ENCODE measurements at regions not wholly inside any gene's neighbourhood (a gene's known extent, or its start where the extent isn't known, plus 50 kb on each side); places are given as distances from the start of the nearest gene placed in this dataset.

- no peak for TF ChIP-seq RAD21 (IDR thresholded peaks at IDR 0.05; ENCODE audit: low read depth)
- no peak for TF ChIP-seq EP300 (IDR thresholded peaks at IDR 0.05; ENCODE audit: borderline replicate concordance)
- TF ChIP-seq USF1 (IDR thresholded peaks at IDR 0.05) = no peak
- no peak for TF ChIP-seq REST (IDR thresholded peaks at IDR 0.05; ENCODE audit: low read depth)
- TF ChIP-seq YY1 (IDR thresholded peaks at IDR 0.05; ENCODE audit: low read depth) = no peak
- TF ChIP-seq FOXM1 (IDR thresholded peaks at IDR 0.05; ENCODE audit: borderline replicate concordance, low read depth) = no peak
- no peak for TF ChIP-seq TCF12 (IDR thresholded peaks at IDR 0.05; ENCODE audit: low read depth)
- TF ChIP-seq TAF1 (IDR thresholded peaks at IDR 0.05; ENCODE audit: low read depth) = no peak
- no peak for TF ChIP-seq MAX (IDR thresholded peaks at IDR 0.05)
Measured at GRCh38 chr21:35859677-35860076, 200.6 kb downstream of the SETD4 start.

Measured in Ishikawa (cell line).